Breast epithelium (tissue), 3 donors: ENCODE measurements at regions not wholly inside any gene's neighbourhood (a gene's known extent, or its start where the extent isn't known, plus 50 kb on each side); places are given as distances from the start of the nearest gene placed in this dataset.

ENCODE experiments used
- POLR2AphosphoS5 ChIP-seq, 3 donors: sonication (generic); formaldehyde crosslinking; IDR thresholded peaks; one replicate each; pipeline ENCODE4 v1.6.1; 2017; ENCODE audit warnings: antibody characterized with exemption in 3 of 3
- TF ChIP-seq, protein P1 (sequence below), 3 donors: fragments of 450-650 bp; IDR thresholded peaks; one replicate each; pipeline ENCODE4 v1.5.1; 2016 to 2017; ENCODE audit warnings: antibody characterized with exemption in 3 of 3, mild to moderate bottlenecking in 3 of 3, moderate library complexity in 3 of 3

DNA sequence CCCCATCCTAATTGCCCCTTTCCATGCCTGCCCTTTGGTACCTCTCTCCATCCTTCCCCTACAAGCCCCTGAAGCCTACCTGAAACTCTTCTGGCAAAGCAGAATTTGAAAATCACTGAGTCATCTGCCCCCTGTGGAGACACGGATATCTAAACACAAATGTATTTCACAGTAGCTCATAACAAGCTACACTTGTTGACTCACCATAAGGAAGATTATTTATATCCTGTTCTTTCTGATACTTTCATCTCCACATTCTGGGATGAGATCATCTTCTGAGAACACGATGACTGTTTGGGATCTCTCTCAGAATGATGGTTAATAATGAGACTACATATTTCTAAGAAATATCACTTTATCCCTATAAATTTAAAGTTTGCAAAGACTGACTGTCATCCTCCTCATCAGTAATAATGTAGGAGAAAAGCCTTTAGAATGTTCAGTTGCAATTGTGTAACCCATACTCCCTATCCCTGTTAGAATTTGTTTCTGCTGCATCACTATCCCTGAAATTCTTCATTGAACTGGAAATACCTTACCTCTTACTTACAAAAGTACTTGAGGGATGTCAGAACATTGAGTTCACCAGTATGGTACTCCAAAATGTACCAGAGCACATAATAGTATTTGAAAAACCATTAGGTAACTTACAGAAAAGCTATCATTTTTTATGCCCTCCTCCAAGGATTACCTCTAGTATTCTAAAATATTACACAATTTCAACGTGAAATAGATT lies 116.1 kb upstream of the IL12A start:
- TF ChIP-seq POLR2AphosphoS5 (IDR thresholded peaks at IDR 0.05) = no peak
- TF ChIP-seq, protein P1, sequence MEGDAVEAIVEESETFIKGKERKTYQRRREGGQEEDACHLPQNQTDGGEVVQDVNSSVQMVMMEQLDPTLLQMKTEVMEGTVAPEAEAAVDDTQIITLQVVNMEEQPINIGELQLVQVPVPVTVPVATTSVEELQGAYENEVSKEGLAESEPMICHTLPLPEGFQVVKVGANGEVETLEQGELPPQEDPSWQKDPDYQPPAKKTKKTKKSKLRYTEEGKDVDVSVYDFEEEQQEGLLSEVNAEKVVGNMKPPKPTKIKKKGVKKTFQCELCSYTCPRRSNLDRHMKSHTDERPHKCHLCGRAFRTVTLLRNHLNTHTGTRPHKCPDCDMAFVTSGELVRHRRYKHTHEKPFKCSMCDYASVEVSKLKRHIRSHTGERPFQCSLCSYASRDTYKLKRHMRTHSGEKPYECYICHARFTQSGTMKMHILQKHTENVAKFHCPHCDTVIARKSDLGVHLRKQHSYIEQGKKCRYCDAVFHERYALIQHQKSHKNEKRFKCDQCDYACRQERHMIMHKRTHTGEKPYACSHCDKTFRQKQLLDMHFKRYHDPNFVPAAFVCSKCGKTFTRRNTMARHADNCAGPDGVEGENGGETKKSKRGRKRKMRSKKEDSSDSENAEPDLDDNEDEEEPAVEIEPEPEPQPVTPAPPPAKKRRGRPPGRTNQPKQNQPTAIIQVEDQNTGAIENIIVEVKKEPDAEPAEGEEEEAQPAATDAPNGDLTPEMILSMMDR (IDR thresholded peaks at IDR 0.05) = no peak
